T-helper 22 cell (primary cell): ENCODE measurements at regions not wholly inside any gene's neighbourhood (a gene's known extent, or its start where the extent isn't known, plus 50 kb on each side); places are given as distances from the start of the nearest gene placed in this dataset.

ENCODE experiments used
- DNase-seq: peaks from one replicate; pipeline ENCODE4 v3.0.0-alpha.2; 2020; ENCODE audit warnings: low read depth

DNA sequence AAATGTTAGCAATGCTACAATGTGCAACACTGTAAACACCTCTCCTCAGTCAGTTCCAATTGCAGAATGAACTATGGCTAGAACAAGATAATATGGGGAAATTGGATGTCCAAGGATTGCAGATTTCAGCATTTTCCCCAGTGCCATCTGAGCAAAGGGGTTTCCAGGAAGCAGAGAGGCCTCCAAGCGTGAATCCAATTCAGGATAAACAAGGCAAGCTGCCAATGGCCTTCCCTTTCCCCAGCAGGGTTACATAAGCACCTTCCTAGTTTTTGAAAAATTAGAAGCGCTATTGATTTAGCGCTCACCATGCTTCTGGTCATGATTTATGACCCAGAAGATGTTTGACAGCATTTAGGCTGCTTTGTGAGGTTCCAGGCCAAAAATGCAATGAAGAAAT lies 223.0 kb upstream of the GATB start:
- DNase-seq, result no peak

DNA sequence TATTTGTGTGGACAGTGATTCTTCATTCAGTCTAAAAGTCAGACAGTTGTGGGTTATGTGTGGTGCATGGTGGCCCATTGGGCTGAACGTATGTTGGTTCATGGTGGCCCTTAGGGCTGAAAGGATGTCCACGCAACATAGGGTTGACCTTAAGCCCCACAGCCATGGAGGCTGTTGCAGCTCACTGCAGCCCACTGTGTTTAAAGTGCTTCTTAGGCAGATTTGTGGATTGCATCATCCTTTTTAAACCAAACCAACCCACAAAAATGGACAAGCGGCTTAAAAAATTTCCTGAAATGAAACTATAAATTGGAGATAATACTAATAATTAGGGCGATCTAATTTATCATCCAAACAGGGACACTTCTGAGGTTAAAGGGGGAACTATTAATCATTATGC lies 219.0 kb upstream of the GATB start:
- DNase-seq, result no peak

DNA sequence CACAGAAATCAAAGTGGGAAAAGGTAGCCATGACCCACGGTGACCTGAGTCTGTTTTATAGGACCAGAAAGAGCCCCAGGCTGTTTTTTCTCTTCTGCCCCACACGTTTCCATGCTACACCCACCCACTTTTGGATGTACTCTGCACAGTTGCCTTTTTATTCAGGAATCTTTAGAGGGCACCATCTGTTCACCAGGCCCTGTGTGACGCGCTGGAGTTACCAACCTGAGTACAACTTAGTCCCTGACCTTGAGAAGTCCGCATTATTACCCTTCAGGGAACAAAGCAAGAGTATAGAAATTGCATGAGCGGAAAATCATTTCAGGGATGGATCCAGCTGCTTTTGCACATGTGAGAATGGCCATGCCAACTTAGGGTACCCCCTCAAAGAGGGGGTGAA lies 207.8 kb upstream of the GATB start:
- no peak for DNase-seq

DNA sequence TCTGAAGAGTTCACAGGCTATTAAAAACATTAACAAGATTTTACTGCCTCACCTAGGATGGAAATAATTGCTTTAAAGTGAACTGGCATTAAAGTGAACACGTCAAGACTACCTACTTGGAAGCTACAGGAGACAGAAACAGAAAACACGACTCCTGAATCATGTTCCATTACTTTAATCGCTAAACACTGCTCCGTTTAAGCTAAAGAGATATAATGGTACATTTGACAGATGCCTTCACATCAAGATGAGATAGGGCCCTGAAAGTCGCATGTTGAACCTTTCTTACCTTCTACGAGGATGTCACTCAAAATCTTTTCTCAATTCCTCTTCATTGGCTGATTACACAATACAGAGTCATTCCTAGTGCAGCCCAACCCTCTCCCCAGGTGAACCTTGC lies 206.3 kb upstream of the GATB start:
- no peak for DNase-seq

DNA sequence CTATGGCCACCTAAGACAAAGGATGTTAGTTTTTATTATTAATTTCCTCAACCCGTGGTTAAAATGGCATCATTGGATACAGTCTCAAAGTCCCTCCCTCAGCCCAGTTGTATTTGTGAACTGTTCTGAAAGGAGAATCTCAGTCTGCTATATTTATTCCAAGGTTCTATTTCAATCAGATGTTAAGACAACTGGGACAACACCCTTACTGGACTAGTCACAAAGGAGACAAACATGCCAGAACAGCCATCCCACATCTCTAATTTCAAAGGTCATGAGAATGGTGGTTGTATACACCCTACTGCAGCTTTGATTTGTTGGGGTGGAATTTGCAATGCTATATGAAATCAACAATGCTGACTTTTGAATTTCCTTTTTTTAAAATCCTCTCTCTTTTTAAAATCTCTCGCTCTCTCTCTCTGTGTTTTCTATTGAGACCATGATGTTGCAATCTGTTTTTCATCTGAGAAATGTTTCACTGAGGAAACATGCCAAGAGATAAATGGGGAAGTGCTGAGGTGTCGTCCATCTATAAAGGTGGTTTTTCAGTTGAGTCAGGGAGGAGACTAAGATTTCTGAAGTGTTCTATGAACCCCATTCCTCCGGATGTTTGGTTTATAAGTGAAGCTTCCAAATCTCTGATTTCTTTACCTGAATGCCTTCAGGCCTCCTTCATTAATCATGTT lies 201.5 kb upstream of the GATB start:
- no peak for DNase-seq

GRCh38 chr4:151961456-151961855 lies 200.6 kb upstream of the GATB start:
- DNase-seq, result no peak

DNA sequence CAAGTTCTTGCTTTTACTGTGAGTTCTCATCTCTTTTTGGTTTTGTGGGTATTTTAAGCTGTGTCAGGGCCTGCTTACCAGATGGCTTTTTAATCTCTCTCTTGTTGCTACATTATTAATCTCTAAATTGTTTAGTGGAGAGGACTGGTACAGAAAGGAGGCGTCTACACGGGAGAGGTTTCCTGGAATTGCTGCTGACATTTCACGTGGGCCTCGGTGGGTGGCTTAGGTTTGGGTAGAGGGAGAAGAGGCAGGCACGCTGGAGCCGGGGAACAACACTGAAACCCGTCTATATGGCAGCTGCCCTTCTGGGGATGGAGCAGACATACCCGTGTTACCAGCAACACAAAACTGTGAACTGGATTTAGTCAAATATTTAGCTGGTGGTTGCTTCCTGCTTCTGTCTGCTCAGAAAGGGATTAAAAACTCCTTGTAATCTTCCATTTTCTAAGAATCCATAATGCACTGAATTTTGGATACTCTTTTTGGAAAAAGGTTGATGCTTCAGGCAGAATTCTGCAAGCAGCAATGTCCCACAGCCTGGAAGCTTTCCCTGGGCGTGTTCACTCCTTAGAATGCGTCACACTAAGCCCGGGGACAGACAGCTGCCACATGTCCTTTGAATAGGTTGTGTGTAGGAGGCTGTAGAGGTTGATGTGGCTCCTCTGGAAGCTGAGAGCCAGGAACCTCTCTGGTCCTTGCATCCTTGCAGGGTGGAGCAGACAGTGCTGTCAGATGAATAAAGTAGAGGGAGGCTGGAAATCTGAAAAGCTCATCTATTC lies 199.8 kb upstream of the GATB start:
- DNase-seq, result no peak

GRCh38 chr4:151957153-151957552 lies 196.3 kb upstream of the GATB start:
- no peak for DNase-seq

- DNase-seq, result no peak
These were observed 195.0 kb upstream of the GATB start for GRCh38 chr4:151955721-151956380.

DNA sequence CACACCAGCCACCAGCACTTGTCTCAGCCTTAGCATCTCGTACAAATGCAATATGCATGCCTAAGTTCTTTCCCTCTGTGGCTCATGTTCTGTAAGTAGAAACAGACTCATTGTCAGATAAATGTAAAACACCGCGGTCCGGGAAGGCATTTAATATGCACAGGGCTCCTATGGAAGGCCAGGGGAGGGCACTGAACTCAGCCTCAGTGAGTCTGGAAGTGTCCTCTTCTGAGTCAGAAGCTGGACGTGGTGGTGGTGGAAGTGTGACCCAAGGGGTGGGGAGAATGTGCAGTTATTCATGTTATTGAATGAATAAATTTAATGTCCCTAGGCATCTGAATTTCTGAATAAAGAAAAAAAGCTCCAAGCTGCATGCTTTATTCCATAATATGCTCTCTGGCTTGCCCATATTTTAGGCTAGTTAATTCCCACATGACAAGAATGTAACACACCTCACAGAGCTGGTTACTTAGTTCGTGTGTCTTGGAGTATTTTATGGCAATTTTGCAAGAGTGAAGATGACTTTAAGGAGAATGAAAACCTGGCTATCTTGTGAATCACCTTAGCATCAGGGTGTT lies 193.1 kb upstream of the GATB start:
- no peak for DNase-seq

DNA sequence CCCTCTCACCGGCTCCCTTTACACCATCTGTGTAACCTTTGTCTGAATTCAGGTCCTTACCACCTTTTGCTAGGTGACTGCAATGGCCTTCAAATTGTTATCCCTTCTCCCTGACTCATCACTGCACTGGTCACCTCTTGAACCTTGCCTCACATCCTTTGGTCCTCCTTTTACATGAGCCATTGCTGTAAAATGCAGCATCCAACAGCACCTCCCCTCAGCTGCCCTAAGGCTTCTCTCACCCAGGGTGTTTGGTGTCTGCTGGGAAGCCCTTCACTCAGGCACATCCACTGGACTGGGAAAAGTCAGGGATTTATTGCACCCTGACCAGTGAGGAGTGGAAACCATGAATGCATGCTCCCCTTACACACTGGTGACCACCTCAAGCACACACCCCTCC lies 192.5 kb upstream of the GATB start:
- DNase-seq, result no peak

DNA sequence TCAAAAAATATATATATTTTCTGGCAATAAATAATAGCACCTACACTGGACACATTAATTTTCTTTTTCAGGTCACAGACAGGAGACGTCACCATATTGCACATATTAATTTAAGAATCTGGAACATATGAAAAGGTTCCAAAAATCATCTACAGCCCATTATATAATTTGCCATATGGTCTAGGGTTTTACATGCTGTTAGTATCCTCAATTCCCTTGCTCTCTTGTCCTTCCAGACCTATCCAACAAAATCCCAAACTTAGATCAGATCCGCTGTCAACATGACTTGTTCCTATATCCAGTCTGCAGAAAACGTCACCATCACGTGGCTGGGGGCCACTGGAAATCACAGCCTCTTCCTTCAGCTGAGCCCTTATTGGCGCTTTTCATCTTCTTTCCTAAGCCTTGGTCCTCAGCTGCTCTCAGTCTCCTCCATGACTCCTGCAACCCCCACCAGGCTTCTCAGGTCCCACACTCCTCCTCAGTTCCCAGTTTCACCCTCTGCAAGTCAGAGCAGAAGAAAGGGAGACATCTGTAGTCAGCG lies 192.0 kb upstream of the GATB start:
- no peak for DNase-seq

- no peak for DNase-seq
These were observed 191.3 kb upstream of the GATB start for GRCh38 chr4:151952137-151952536.

GRCh38 chr4:151951671-151952050 lies 190.9 kb upstream of the GATB start:
- no peak for DNase-seq

DNA sequence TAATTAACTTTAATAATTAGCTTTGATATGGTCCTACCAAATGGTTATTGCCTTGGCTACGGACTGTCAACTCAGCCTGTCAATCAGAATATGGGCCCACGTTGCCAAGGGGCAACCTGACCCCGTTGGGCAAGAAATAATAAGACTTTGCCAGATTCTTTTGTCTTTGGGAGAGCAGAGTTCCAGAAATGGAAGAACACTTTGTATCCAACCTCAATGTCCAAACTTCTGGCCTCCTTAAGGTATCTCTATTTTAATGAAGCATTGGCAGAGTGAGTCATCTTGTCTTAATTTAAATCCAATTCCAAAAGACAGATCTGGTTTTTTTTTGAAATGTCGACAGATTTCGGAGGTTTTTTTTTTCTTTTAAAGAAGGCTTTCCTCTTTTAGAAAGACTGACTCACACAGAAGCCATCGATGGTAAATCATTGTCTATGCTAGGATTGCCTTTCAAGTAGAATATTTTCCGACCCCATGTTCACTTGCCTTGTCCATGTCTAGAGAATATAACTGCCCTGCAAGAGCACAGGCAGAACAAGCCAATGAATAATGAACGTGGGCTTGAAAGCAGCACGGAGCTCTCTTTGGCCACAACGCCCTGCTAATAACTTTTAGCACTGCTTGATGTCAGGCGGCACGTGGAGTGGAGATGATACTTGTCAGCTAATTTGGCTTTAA lies 190.3 kb upstream of the GATB start:
- no peak for DNase-seq

- DNase-seq, result no peak
These were observed 187.7 kb upstream of the GATB start for GRCh38 chr4:151948351-151949016.

GRCh38 chr4:151946718-151947117 lies 185.9 kb upstream of the GATB start:
- DNase-seq, result no peak

- DNase-seq, result no peak
These were observed 182.2 kb upstream of the GATB start for GRCh38 chr4:151942971-151943370.

GRCh38 chr4:151940926-151941617 lies 180.3 kb upstream of the GATB start:
- DNase-seq, result no peak

- no peak for DNase-seq
These were observed 179.5 kb upstream of the GATB start for GRCh38 chr4:151940291-151940690.

DNA sequence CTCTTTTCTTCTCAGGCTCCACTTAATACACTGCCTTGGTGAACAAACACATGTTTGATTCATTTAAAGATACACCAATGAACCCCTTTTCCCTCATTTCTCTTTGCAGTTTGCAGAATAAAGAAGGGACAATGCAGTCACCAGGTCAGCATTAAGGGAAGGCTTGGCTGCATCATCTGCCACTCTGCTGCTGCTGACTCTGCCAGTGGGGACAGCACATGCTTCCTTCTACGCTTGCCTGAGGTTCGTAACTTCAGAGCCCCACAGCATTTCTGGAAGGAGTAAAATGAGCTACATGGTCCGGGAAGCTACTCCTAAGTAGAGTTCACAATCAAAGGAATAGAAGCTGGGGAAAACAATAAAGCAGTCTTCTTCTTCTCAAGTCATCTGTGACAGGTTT lies 178.9 kb upstream of the GATB start:
- DNase-seq, result no peak
